ENCODE measurements at regions not wholly inside any gene's neighbourhood (a gene's known extent, or its start where the extent isn't known, plus 50 kb on each side); places are given as distances from the start of the nearest gene placed in this dataset.

DNA sequence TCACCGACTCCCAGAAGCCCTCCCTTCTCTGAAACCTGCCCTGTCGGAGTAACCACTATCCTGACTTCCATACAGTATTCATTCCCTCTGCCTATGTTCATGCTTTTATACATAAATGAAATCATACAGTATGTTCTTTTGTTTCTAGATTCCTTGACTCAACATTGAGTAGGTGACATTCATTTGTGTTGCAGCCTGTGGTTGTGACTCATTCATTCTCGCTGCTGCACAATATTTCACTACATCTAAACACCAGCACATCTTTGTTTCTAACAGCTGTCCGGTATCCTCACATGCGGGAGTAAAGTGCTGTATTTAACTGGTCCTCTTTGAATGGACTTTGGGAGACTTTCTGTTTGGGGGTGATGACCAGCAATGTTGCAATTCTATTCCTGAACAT, 135.0 kb upstream of the FOXF1 start:
- intact Hi-C loops (cut with DNase I), result no loop called here

DNA sequence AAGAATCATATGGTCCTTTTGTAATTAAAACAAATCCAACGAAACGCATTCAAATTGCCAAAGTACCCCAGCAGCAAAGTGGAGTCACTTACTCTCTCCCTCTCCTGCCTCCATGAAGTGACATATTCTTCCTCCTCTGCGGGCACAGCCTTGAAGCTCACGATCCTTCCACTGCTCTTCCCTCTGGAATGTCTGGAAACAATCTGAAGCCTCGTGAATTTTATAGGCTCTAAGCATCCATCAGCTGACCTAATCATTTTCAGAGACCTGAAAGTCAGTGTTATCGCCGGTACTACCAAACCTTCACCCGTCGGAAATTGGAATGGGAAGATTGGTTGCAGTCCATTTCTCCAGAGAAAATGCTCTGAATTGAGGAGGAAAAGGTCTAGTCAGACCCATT, 134.5 kb upstream of the FOXF1 start:
- intact Hi-C loops (cut with DNase I), result no loop called here
- WGBS, 2 donors, result 64 to 71% methylated on average over 9 of the region's 9 CpGs
- H3K9me3 ChIP-seq, result no peaks in the 10 kb centered on the region
- H3K27me3 ChIP-seq, result no peaks in the 10 kb centered on the region
- peaks cover 0 to 17% (median 14%) of the 10 kb centered on the region in 4 donors for H3K4me1 ChIP-seq
- TF ChIP-seq POLR2AphosphoS5 (IDR thresholded peaks at IDR 0.05), result peak in 2 of 4 donors; percentile 21 to 36
- no peak for TF ChIP-seq EP300 (IDR thresholded peaks at IDR 0.05)
- TF ChIP-seq, protein P1, sequence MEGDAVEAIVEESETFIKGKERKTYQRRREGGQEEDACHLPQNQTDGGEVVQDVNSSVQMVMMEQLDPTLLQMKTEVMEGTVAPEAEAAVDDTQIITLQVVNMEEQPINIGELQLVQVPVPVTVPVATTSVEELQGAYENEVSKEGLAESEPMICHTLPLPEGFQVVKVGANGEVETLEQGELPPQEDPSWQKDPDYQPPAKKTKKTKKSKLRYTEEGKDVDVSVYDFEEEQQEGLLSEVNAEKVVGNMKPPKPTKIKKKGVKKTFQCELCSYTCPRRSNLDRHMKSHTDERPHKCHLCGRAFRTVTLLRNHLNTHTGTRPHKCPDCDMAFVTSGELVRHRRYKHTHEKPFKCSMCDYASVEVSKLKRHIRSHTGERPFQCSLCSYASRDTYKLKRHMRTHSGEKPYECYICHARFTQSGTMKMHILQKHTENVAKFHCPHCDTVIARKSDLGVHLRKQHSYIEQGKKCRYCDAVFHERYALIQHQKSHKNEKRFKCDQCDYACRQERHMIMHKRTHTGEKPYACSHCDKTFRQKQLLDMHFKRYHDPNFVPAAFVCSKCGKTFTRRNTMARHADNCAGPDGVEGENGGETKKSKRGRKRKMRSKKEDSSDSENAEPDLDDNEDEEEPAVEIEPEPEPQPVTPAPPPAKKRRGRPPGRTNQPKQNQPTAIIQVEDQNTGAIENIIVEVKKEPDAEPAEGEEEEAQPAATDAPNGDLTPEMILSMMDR (IDR thresholded peaks at IDR 0.05), result no peak
- TF ChIP-seq POLR2A (IDR thresholded peaks at IDR 0.05), result no peak
- no peak for DNase-seq
- no peak overlapping the region for H3K4me3 ChIP-seq
- H3K27ac ChIP-seq, result peak overlapping the region in 3 of 4 donors; percentile 54 to 73 (median 69)
- no peaks in the 10 kb centered on the region for H3K36me3 ChIP-seq

More for the DNA sequence above, 135.0 kb upstream of the FOXF1 start:
- Histone ChIP-seq H3K9me3 (no peaks in the 10 kb centered on the region), H3K27ac (peak overlapping the region in 3 of 4 donors; percentile 54 to 73 (median 69)), H3K4me3 (no peak overlapping the region), H3K36me3 (no peaks in the 10 kb centered on the region), H3K4me1 (peaks cover 0 to 17% (median 14%) of the 10 kb centered on the region in 4 donors), H3K27me3 (no peaks in the 10 kb centered on the region)
- TF ChIP-seq POLR2A (IDR thresholded peaks at IDR 0.05), result no peak
- TF ChIP-seq EP300 (IDR thresholded peaks at IDR 0.05), result no peak
- TF ChIP-seq, protein P1 (IDR thresholded peaks at IDR 0.05), result no peak
- peak in 1 of 4 donors; percentile 13 for TF ChIP-seq POLR2AphosphoS5 (IDR thresholded peaks at IDR 0.05)
- WGBS, 2 donors, result 79 to 80% methylated on average over 5 of the region's 5 CpGs
- no peak for DNase-seq

DNA sequence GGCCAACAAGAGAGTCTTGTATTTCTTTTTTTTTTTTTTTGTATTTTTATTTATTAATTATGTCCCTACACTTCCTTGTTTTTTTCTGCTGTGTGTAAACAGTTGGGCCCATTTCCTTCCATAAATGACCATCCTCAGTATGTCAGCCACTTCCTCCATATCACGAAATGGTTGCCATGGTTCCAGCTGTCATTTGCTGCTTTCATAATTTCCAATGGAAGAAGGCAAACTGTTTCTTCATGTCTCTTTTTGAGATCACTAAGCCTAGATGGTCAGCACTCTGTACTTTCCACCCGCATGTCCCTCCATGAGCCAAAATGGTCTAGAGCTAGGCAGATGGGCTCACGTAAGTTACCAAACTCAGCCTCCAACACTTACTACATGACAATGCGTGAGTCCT, 133.5 kb upstream of the FOXF1 start:
- WGBS, 2 donors, result 72 to 73% methylated on average over 4 of the region's 4 CpGs
- Histone ChIP-seq H3K9me3 (no peaks in the 10 kb centered on the region), H3K4me1 (peaks cover 0 to 17% (median 14%) of the 10 kb centered on the region in 4 donors), H3K36me3 (no peaks in the 10 kb centered on the region), H3K27me3 (no peaks in the 10 kb centered on the region), H3K4me3 (no peak overlapping the region), H3K27ac (peak overlapping the region in 2 of 4 donors; percentile 54 to 73)
- TF ChIP-seq POLR2AphosphoS5 (IDR thresholded peaks at IDR 0.05), result no peak
- no peak for TF ChIP-seq POLR2A (IDR thresholded peaks at IDR 0.05)
- TF ChIP-seq EP300 (IDR thresholded peaks at IDR 0.05), result no peak
- TF ChIP-seq, protein P1 (IDR thresholded peaks at IDR 0.05), result no peak
- intact Hi-C loops (cut with DNase I), result no loop called here
- DNase-seq, result no peak

DNA sequence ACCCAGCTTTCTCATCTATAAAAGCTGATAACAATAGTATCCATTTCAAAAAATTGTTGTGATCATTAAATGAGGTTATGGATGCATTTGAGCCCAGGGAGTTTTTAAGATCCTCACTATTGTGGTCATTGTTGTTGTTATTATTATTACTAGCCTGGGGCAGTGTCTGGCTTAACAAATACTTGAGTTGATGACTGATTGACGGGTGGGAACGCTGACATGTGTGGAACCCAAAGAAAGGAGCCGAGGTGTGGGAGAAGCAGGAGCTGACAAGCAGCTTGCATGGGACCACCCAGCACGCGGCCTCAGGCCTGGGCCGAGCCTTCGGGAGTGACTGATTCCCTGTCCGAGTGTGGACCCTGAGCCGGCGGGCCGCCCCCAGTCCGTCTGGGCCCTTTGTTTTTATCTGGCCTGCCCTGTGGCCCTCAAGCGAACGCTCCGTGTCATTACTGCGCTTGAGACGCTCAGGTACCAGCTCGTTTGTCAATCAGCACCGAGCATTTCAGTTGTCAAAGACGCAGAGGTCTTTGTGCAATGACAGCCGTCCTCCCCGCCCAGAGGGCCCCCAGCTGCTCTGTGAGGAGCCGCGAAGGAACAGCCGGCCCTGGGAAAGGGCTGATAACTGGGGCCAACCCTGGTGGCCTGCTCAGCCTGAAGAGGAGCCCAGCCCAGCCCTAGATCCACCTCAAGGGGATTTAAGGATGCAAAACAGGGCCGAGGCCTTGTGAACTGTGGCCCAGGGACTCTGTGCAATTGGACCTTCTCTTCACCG, 132.9 kb upstream of the FOXF1 start:
- H3K4me1 ChIP-seq, result peaks cover 0 to 17% (median 14%) of the 10 kb centered on the region in 4 donors
- no peak overlapping the region for H3K27ac ChIP-seq
- no peaks in the 10 kb centered on the region for H3K27me3 ChIP-seq
- intact Hi-C loops (cut with DNase I), result no loop called here
- peak; percentile 53 for DNase-seq
- TF ChIP-seq POLR2A (IDR thresholded peaks at IDR 0.05), result no peak
- TF ChIP-seq, protein P1 (IDR thresholded peaks at IDR 0.05), result no peak
- TF ChIP-seq POLR2AphosphoS5 (IDR thresholded peaks at IDR 0.05), result no peak
- no peak for TF ChIP-seq EP300 (IDR thresholded peaks at IDR 0.05)
- 83 to 84% methylated on average over 27 of the region's 27 CpGs for WGBS, 2 donors
- no peaks in the 10 kb centered on the region for H3K9me3 ChIP-seq
- H3K4me3 ChIP-seq, result no peak overlapping the region
- H3K36me3 ChIP-seq, result no peaks in the 10 kb centered on the region

All from sigmoid colon (tissue), 6 donors.